Stimulated activated CD4-positive, alpha-beta T cell treated with anti-CD3 and anti-CD28 coated beads, Interleukin-4, amount 100 ng/mL, for 24 hours (primary cell): ENCODE measurements at regions not wholly inside any gene's neighbourhood (a gene's known extent, or its start where the extent isn't known, plus 50 kb on each side); places are given as distances from the start of the nearest gene placed in this dataset.
"Not testable (repeated sequence)": the region's sequence is repeated elsewhere in the genome, so short reads cannot be mapped to it uniquely, and the experiment has no call there.

ENCODE experiments used
- DNase-seq: peaks from one replicate; pipeline ENCODE4 v3.0.0-alpha.2; 2020

DNA sequence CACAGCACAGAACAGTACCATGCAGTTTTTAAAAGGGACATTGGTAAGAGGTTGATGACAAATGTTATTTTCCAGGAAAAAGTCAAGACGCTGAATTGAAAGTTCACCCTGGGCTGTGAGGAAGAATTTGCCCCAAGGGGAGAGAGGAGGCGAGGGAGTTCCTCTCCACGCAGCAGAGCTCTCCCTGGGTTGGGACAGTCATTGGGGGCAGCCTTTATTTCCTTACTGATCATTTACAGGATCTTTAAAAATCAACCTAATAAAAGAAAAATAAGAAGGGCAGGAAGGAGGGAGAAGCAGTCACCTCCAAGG is 49.9 kb upstream of the WNT7B start:
- no peak for DNase-seq

DNA sequence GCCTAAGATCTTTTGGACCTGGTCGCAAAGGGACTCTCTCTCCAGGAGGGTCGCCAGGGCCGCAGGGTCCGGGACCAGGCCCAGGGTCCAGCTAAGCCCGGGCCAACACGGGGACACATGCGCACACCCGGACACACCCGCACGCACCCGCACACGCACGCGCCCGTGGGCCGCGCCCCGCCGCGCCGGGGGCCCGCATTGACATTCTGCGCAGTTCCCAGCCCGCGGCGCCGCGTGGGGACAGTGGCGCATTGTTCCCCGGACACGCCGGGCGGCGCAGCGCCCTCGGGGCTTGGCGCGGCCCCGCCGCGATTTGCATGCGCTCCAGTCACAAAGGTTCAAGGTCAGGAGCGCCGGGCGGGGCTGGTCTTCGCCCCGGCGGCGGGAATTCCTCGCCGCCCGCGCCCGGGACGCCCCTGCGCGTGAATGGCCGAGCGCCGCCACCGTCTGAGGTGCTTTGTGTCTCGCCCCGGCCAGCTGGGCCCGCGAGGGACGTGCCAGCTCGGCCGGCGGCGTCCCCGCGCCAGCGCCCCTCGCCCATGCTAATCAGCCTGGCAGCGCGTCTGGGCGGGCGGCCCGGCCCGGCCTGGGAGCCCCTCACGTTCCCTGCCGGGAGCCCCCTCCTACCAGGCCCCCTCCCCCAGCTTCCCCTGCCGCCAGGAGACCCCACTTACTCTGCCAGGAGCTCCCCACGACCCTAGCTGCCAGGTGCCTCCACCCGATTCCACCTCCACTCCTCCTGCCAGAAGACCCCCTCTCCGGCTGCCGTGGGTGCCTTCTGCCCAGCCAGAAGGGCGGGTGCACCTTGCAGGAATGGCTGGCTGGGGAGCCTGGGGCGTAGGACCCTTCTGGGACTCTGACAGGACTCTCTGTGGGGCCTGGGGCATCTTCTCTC is 50.5 kb upstream of the WNT7B start:
- no peak for DNase-seq

GRCh38 chr22:46028106-46028991 is 51.4 kb upstream of the WNT7B start:
- no peak for DNase-seq

GRCh38 chr22:46029036-46029435 is 52.1 kb upstream of the WNT7B start:
- no peak for DNase-seq

DNA sequence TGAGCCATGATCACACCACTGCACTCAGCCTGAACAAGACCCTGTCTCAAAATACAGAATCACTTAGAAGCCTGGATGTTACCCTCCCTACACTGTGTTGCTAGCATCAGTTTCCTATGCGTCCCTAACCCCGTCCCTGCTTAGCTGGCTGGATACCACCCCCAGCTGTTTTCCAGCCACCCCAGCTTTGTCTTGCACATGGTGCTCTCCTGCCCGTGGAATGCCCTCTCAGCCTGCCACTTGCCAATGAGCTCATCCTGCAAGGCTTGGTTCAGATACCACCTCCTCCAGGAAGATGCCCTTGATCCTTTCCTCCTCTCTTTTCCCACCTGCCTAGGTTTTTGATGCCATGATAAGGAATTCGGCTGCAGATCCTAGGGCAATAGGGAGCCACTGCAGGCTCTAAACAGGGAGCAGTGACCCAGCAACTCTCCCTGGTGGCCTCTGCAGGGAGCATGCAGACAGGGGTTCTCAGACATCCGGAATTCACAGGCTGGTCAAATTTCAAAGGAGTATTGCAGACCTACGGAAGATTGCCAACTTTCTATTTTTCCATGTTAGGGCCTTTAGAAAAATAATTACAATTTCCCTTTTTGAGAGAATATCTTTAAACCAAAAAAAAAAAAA is 52.7 kb upstream of the WNT7B start:
- DNase-seq: no peak

GRCh38 chr22:46030231-46030880 is 53.4 kb upstream of the WNT7B start:
- no peak for DNase-seq

- no peak for DNase-seq
Observed at GRCh38 chr22:46031066-46031465, 54.1 kb upstream of the WNT7B start.

GRCh38 chr22:46031557-46031956 is 54.6 kb upstream of the WNT7B start:
- DNase-seq: no peak

DNA sequence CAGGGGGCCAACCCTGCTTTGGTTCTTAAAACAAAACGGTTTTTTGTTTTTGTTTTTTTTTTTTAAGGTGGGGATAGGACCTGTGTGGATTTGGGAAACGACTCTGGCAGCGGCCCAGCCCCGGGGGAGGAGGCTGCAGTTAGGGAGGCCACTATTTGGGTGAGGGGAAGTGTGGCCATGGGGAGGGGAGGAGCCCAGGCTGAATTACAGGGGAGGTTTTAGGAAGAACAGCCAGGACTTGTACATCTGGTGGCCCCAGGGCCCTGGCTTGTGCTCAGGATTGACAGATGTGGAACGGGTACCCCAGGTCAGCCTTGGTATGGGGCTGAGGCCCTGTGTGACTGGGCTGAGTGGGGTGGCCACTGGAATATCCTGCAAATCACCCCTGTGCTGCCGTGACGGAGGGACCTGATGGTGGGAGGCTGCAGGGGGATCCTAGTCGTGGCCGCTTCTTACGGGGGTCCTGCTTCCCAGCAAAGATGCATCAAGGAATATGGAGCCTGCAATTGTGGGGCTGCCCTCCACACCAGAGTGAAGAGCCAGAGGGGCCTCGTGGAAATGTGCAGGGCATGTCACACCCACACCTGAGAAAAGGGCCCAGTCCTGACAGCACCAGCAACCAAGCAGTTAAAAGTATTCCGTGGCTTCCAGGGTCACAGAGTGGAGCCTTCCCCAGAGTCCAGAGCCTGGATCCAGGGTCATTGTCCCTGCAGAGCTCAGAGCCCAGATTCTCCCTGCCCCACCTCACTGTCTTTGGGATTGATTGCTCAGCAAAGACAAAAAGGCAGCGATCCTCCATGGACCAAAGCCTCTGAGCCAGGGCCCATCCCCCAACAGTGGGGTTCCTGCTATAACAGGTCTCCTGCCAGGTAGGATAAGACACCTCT is 55.2 kb upstream of the WNT7B start:
- no peak for DNase-seq

- no peak for DNase-seq
Observed at GRCh38 chr22:46033256-46034200, 56.6 kb upstream of the WNT7B start.

- not testable (repeated sequence) for DNase-seq
Observed at GRCh38 chr22:46034480-46034879, 57.5 kb upstream of the WNT7B start.

DNA sequence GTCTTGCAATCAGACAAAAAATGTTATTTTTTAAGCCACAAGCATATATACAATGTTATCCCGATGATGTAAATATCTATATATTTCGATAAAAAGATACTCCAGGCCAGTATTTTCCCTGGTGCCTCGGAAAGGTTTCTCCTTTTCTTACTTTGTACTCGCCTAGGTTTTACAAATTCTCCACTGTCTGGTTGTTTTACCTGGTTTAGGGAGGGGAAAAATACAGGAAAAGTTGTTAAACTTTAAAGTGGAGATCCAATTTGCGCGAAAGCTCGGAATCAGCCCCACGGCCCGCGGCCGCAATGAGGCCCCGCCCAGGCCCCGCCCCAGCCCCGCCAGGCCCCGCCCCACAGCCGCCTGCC is 58.4 kb upstream of the WNT7B start:
- no peak for DNase-seq

GRCh38 chr22:46035742-46036557 is 59.0 kb upstream of the WNT7B start:
- peak; percentile 100 for DNase-seq

- DNase-seq: peak; percentile 57
Observed at GRCh38 chr22:46036558-46037408, 59.8 kb upstream of the WNT7B start.

DNA sequence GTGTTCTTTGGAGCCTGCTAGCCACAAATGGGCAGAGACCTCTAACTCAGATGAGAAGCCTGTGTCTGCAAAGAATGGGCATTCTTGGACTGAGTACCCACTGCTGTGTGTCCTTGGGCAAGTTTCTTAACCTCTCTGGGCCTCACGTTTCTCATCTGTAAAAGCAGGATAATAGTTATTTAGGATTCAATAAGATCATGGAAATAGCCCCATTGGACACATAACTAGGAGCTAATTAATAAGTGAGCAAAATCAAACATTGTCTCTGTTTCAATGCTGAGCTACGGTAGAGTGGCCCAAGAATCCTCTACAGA is 61.2 kb upstream of the WNT7B start:
- no peak for DNase-seq

DNA sequence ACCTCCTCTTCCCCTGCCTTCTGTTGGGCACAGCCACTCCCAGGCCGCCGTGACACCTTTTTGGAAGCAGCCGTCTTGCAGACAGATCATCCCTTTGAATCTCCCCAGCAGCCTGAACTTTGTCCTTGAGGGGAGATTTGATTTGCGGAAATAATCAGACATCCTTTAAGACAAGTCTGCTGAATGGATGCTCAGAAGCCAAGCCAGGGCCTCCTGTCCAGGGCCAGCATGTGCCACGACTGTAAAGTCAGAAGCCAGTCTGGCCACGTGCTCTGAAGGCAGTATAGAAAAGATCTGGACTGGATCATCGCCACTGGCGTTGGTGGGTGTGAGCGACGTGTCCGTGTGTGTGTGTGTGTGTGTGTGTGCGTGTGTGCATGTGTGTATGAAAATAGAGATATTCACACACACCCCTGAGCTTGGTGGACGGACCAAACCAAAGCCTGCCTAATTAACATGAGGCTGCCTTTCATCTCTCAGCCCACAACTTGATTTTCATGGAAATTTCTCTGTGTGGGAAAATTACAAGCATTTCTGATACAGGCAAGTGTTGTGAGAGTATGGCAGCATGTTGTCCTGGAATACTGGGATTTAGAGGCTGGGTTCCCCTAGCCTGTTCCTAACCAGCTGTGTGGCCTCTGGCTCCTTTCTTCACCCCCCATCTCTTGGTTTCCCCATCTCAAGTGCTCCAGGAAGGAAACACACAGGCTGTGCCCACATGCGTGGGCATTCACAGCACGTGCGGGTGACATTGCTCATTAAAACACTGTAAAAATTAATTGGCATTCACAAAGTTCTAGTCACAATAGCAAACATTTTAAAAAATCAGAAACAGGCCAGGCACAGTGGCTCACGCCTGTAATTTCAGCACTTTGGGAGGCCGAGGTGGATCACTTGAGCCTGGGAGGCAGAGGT is 61.8 kb upstream of the WNT7B start:
- DNase-seq: no peak

- DNase-seq: no peak
Observed at GRCh38 chr22:46039535-46039934, 62.6 kb upstream of the WNT7B start.
